Fibroblast of the aortic adventitia (primary cell): ENCODE measurements at regions not wholly inside any gene's neighbourhood (a gene's known extent, or its start where the extent isn't known, plus 50 kb on each side); places are given as distances from the start of the nearest gene placed in this dataset.

Experiments
- DNase-seq: peaks from one replicate; pipeline ENCODE4 v3.0.0-alpha.2; 2010; ENCODE audit warnings: low read depth
- H3K4me3 ChIP-seq: 2 replicates; pipeline ENCODE4 v1.5.1; 2011; ENCODE audit warnings: low read depth, mild to moderate bottlenecking, control low read depth, low read length, moderate library complexity
- TF ChIP-seq, protein P1 (sequence below): IDR thresholded peaks from 2 replicates; pipeline ENCODE4 v1.5.1; 2011; ENCODE audit warnings: mild to moderate bottlenecking, low read length, control low read depth, inconsistent platforms; ENCODE audit not compliant: insufficient read depth

DNA sequence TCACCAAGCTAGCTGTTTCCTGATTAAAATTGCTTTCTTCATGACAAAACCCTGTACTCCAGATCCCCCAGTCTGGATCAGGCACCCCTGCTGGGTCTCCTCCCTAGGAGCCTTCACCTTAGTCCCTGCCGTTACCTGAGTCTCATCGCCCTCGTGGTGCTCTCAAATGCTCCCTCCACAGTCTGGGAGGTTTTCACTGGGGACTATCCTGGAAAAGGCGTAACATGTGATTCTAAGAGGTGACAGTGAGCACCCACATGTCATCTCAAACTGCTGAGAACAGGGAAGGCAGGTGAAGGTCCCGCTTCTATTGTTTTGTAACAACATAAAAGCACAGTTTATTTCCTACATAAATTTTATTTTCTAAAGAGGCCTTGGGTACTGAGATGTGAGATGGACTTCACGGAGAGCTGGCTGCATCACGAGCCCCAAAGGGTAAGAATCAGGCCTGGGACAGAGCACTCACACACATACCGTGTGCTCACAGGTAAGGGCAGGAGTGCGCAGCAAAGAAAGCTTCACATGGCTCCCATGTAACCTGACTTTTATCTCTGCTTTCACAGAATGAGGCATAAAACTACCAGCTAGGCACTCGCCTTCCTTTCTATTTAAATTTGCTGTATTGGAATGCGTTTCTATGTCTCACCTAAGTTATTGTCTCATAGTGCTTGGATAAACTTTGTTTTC is 531.5 kb downstream of the RNF144A start:
- TF ChIP-seq, protein P1, sequence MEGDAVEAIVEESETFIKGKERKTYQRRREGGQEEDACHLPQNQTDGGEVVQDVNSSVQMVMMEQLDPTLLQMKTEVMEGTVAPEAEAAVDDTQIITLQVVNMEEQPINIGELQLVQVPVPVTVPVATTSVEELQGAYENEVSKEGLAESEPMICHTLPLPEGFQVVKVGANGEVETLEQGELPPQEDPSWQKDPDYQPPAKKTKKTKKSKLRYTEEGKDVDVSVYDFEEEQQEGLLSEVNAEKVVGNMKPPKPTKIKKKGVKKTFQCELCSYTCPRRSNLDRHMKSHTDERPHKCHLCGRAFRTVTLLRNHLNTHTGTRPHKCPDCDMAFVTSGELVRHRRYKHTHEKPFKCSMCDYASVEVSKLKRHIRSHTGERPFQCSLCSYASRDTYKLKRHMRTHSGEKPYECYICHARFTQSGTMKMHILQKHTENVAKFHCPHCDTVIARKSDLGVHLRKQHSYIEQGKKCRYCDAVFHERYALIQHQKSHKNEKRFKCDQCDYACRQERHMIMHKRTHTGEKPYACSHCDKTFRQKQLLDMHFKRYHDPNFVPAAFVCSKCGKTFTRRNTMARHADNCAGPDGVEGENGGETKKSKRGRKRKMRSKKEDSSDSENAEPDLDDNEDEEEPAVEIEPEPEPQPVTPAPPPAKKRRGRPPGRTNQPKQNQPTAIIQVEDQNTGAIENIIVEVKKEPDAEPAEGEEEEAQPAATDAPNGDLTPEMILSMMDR = no peak
- H3K4me3 ChIP-seq = no peak overlapping the region
- DNase-seq = no peak

DNA sequence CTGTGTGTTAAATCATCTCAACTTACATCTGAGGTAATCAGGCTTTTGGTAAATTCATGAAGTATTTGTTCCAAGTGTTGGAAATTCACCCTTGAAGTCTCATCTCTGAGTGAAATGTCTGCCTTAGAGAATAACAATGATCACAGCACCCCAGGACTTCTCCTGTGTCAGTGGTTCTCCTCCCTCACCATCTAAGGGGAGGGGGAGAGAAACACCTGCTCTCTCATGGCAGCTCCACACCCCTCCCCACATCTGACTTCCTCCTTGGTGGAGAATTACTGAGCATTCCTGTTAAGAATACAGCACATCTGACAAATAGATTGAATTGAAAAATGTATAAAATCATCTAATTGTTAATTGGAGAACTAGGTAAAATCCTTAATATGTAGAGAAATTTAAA is 532.1 kb downstream of the RNF144A start:
- H3K4me3 ChIP-seq = no peak overlapping the region
- TF ChIP-seq, protein P1 = no peak
- DNase-seq = no peak

GRCh38 chr2:7450188-7450832 is 533.1 kb downstream of the RNF144A start:
- TF ChIP-seq, protein P1 = no peak
- H3K4me3 ChIP-seq = no peak overlapping the region
- DNase-seq = no peak

DNA sequence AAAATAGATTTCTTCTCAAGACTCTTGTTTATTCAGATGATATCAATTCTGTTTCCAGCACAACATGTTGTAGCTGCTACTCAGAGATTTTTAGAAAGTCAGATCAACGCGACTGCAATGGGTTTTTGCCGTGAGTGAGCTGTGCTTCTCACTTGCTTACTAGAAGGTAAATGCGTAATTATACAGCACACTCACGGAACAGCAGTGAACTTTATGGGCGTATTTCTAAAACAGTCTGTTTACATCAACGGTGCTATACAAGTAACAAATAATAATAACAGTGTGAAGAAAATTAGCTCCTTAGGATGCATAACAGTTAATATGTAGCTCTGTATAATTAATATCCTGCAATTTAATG is 533.6 kb downstream of the RNF144A start:
- no peak for DNase-seq
- TF ChIP-seq, protein P1 = no peak

GRCh38 chr2:7452110-7452876 is 535.1 kb downstream of the RNF144A start:
- TF ChIP-seq, protein P1 = no peak
- H3K4me3 ChIP-seq = no peak overlapping the region

More for the DNA sequence above, 533.6 kb downstream of the RNF144A start:
- no peak overlapping the region for H3K4me3 ChIP-seq

DNA sequence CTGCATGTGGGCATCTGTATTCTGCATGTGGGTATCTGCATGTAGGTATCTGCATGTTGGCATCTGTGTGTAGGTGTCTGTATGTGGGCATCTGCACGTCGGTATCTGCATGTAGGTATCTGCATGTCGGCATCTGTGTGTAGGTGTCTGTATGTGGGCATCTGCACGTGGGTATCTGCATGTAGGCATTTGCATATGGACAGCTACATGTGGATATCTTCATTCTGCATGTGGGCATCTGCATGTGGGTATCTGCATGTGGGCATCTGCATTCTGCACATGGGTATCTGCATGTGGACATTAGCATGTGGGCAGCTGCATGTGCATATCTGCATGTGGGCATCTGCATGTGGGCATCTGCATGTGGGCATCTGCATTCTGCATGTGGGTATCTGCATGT is 537.4 kb downstream of the RNF144A start:
- no peak overlapping the region for H3K4me3 ChIP-seq
- TF ChIP-seq, protein P1 = no peak
- no peak for DNase-seq

More at GRCh38 chr2:7452110-7452876, 535.1 kb downstream of the RNF144A start:
- no peak for DNase-seq
